OCI-LY7 (cell line): ENCODE measurements at regions not wholly inside any gene's neighbourhood (a gene's known extent, or its start where the extent isn't known, plus 50 kb on each side); places are given as distances from the start of the nearest gene placed in this dataset.

Experiments
- BruUV-seq: library from RNA; stranded (reverse); fragments of 400-500 nt; replicated peaks from 2 replicates; lab custom pipeline; 2021; lab: Mats Ljungman, UMichigan
- CTCF ChIA-PET: fragments of 300-600 bp; sonication (Branson Sonifier 250); formaldehyde crosslinking; loops from one replicate; lab custom pipeline; 2022; ENCODE audit warnings: antibody characterized with exemption; ENCODE audit not compliant: unreplicated experiment; lab: Charles Lee
- POLR2A ChIA-PET: fragments of 300-600 bp; sonication (Branson Sonifier 250); formaldehyde crosslinking; loops from one replicate; lab custom pipeline; 2022; ENCODE audit warnings: antibody characterized with exemption; lab: Charles Lee
- DNase-seq: peaks from one replicate; pipeline ENCODE4 v3.0.0-alpha.2; 2015; ENCODE audit warnings: low spot score
- H2AFZ ChIP-seq: fragments of 200-600 bp; sonication (generic), shearing (Covaris generic); 2 replicates; pipeline ENCODE4 v1.6.1; 2014; ENCODE audit warnings: mild to moderate bottlenecking, antibody characterized with exemption, low read length, moderate library complexity
- H3K27ac ChIP-seq: fragments of 200-600 bp; sonication (generic); 2 replicates; pipeline ENCODE4 v1.5.1; 2014; ENCODE audit warnings: mixed run types, low read depth, mild to moderate bottlenecking, moderate library complexity, low read length, inconsistent platforms; ENCODE audit not compliant: poor library complexity, severe bottlenecking
- H3K36me3 ChIP-seq: fragments of 200-600 bp; sonication (generic); 2 replicates; pipeline ENCODE4 v1.6.1; 2014; ENCODE audit warnings: mild to moderate bottlenecking, antibody characterized with exemption, low read length, moderate library complexity, mixed read lengths; ENCODE audit not compliant: insufficient read depth
- H3K4me1 ChIP-seq: fragments of 200-600 bp; sonication (generic); 2 replicates; pipeline ENCODE4 v1.5.1; 2014; ENCODE audit warnings: mild to moderate bottlenecking, low read length; ENCODE audit not compliant: insufficient read depth, poor library complexity, severe bottlenecking
- H3K4me2 ChIP-seq: fragments of 200-600 bp; sonication (generic); 2 replicates; pipeline ENCODE4 v1.6.1; 2014; ENCODE audit warnings: mild to moderate bottlenecking, low read length
- H3K4me3 ChIP-seq: fragments of 200-600 bp; sonication (generic); 2 replicates; pipeline ENCODE4 v1.5.1; 2014; ENCODE audit warnings: mild to moderate bottlenecking, low read depth, low read length; ENCODE audit not compliant: poor library complexity, severe bottlenecking
- H3K79me2 ChIP-seq: fragments of 200-600 bp; sonication (generic); 2 replicates; pipeline ENCODE4 v1.6.1; 2016; ENCODE audit warnings: low read depth, mild to moderate bottlenecking, low read length, moderate library complexity, mixed read lengths; ENCODE audit not compliant: insufficient read depth
- H3K9me2 ChIP-seq: fragments of 200-600 bp; sonication (generic); 2 replicates; pipeline ENCODE4 v1.6.1; 2016; ENCODE audit warnings: mild to moderate bottlenecking, low read length, mixed read lengths; ENCODE audit not compliant: insufficient read depth
- H3K9me3 ChIP-seq: fragments of 200-600 bp; sonication (generic); 2 replicates; pipeline ENCODE4 v1.6.1; 2014; ENCODE audit warnings: mild to moderate bottlenecking, mixed run types, low read length, mixed read lengths
- H4K20me1 ChIP-seq: fragments of 200-600 bp; sonication (generic); 2 replicates; pipeline ENCODE4 v1.6.1; 2014; ENCODE audit warnings: mild to moderate bottlenecking, antibody characterized with exemption, low read length, moderate library complexity, mixed read lengths; ENCODE audit not compliant: insufficient read depth
- EZH2phosphoT487 ChIP-seq: fragments of 200-600 bp; sonication (generic); IDR thresholded peaks from 2 replicates; pipeline ENCODE4 v1.6.1; 2018; ENCODE audit warnings: low read depth, borderline replicate concordance, mild to moderate bottlenecking, mixed run types, antibody characterized with exemption, low read length, moderate library complexity, mixed read lengths
- intact Hi-C: fragments of 100-400 bp; cut with micrococcal nuclease; formaldehyde crosslinking; loops from one replicate; pipeline ENCODE4 v1.10.0; 2022; ENCODE audit not compliant: unreplicated experiment
- TF ChIP-seq, protein P1 (sequence below): fragments of 200-600 bp; sonication (generic); conservative IDR thresholded peaks from 2 replicates; pipeline ENCODE4 v1.5.1; 2014; ENCODE audit warnings: mild to moderate bottlenecking, antibody characterized with exemption, low read length, moderate library complexity, mixed read lengths

DNA sequence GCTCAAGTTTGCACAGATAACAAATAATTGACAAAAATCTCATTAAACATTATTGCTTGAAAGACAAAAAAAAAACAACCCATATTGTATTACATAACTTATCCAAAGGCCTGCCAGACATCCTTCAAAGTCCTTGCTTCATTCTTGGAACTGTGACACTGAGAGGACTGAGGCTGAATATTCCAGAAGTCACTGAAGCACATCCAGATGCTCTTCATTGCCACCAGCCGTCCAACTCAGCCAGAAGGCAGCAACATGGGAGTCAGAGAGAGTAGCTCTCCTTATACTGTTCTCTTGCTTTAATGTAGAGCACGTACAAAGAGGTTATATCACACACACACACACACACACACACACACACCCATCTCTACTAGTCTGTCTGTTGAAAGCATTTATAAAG, 755.0 kb downstream of the LTN1 start:
- no TSS peak for BruUV-seq
- Histone ChIP-seq H3K27ac (no peak overlapping the region), H3K4me2 (no peak overlapping the region), H3K36me3 (no peaks in the 10 kb centered on the region), H4K20me1 (no peaks in the 10 kb centered on the region), H2AFZ (no peak overlapping the region), H3K9me3 (no peaks in the 10 kb centered on the region), H3K9me2 (no peaks in the 10 kb centered on the region), H3K4me3 (no peak overlapping the region), H3K4me1 (no peaks in the 10 kb centered on the region), H3K79me2 (no peaks in the 10 kb centered on the region)
- no peak for DNase-seq
- CTCF ChIA-PET = no interaction called here
- intact Hi-C loops = no loop called here
- TF ChIP-seq, protein P1, sequence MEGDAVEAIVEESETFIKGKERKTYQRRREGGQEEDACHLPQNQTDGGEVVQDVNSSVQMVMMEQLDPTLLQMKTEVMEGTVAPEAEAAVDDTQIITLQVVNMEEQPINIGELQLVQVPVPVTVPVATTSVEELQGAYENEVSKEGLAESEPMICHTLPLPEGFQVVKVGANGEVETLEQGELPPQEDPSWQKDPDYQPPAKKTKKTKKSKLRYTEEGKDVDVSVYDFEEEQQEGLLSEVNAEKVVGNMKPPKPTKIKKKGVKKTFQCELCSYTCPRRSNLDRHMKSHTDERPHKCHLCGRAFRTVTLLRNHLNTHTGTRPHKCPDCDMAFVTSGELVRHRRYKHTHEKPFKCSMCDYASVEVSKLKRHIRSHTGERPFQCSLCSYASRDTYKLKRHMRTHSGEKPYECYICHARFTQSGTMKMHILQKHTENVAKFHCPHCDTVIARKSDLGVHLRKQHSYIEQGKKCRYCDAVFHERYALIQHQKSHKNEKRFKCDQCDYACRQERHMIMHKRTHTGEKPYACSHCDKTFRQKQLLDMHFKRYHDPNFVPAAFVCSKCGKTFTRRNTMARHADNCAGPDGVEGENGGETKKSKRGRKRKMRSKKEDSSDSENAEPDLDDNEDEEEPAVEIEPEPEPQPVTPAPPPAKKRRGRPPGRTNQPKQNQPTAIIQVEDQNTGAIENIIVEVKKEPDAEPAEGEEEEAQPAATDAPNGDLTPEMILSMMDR = no peak
- no peak for TF ChIP-seq EZH2phosphoT487
- POLR2A ChIA-PET = interaction anchor here (0.9 kb wide), 1 partner anchor 673 kb away, joined by 3 read pairs; no protein-coding TSS in a partner anchor

DNA sequence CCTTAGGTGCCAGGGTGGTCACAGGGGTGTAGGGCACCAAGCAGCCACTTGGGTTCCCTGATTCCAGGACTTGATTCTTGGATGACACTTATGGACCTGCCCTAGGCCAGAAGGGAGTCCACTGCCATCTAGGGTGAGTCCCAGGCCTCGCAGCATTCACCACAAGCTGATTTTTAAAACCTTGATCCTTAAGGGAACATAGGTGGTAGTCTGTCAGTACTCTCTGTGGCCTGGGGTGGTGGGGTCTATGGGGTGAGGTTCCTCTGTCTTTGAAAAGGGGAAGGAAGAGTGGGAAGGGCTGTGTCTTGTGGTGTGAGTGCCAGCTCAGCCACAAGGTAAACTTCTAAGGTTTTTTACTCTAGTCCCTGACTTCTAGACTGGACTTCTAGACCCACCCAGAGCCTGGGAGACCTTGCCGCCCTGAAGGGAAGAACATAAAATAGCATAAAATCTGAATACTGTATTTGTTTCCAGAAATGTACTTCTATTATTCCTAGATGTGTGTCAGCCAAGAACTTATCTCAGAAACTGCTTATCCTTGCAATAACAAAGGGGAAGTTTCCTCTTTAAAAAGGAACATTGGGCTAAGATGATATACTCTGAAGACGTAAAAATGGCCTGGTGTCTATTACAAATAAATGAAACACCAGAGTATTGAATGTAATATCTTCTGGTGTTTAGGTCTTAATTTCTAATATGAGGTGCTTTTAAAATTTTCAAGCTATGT, 757.3 kb downstream of the LTN1 start:
- POLR2A ChIA-PET = no interaction called here
- Histone ChIP-seq H3K79me2 (no peaks in the 10 kb centered on the region), H3K27ac (no peak overlapping the region), H3K4me1 (no peaks in the 10 kb centered on the region), H3K4me3 (no peak overlapping the region), H3K36me3 (no peaks in the 10 kb centered on the region), H3K9me3 (no peaks in the 10 kb centered on the region), H3K4me2 (no peak overlapping the region), H3K9me2 (no peaks in the 10 kb centered on the region), H2AFZ (no peak overlapping the region), H4K20me1 (no peaks in the 10 kb centered on the region)
- intact Hi-C loops = no loop called here
- BruUV-seq = no TSS peak
- no peak for DNase-seq
- no peak for TF ChIP-seq EZH2phosphoT487
- TF ChIP-seq, protein P1 = no peak
- CTCF ChIA-PET = no interaction called here

DNA sequence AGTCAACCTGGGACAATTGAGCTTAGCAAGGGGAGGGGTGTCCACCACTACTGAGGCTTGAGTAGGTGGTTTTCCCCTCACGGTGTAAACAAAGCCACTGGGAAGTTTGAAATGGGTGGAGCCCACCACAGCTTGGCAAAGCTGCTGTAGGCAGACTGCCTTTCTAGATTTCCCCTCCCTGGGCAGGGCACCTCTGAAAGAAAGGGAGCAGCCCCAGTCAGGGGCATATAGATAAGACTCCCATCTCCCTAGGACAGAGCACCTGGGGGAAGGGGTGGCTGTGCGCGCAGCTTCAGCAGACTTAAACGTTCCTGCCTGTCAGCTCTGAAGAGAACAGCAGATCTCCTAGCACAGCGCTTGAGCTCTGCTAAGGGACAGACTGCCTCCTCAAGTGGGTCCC, 758.4 kb downstream of the LTN1 start:
- TF ChIP-seq, protein P1 = no peak
- no peak for TF ChIP-seq EZH2phosphoT487
- Histone ChIP-seq H2AFZ (no peak overlapping the region), H3K36me3 (no peaks in the 10 kb centered on the region), H4K20me1 (no peaks in the 10 kb centered on the region), H3K9me3 (no peaks in the 10 kb centered on the region), H3K9me2 (no peaks in the 10 kb centered on the region), H3K4me3 (no peak overlapping the region), H3K79me2 (no peaks in the 10 kb centered on the region), H3K27ac (no peak overlapping the region), H3K4me2 (no peak overlapping the region), H3K4me1 (no peaks in the 10 kb centered on the region)
- POLR2A ChIA-PET = interaction anchor here (0.7 kb wide), 1 partner anchor 114 kb away, joined by 4 read pairs; no protein-coding TSS in a partner anchor
- BruUV-seq = no TSS peak
- intact Hi-C loops = no loop called here
- DNase-seq = no peak
- CTCF ChIA-PET = no interaction called here
